SK-N-SH (cell line): ENCODE measurements at regions not wholly inside any gene's neighbourhood (a gene's known extent, or its start where the extent isn't known, plus 50 kb on each side); places are given as distances from the start of the nearest gene placed in this dataset.

ENCODE experiments used
- CTCF ChIA-PET: fragments of 300-600, 350-600 bp; formaldehyde crosslinking; extraction: SDS; loops from one replicate; lab custom pipeline; 2021; lab: Yijun Ruan, JAX
- POLR2A ChIA-PET: fragments of 350-600 bp; sonication (Branson Sonifier 250); formaldehyde crosslinking; extraction: SDS; loops from one replicate; lab custom pipeline; 2020; ENCODE audit warnings: antibody characterized with exemption, inconsistent platforms; lab: Yijun Ruan, JAX
- DNase-seq: peaks from one replicate; pipeline ENCODE4 v3.0.0; 2012
- H2AFZ ChIP-seq: fragments of 200-600 bp; sonication (generic); 2 replicates; pipeline ENCODE4 v1.8.1; 2016; ENCODE audit warnings: antibody characterized with exemption, mild to moderate bottlenecking, low read depth
- H3F3A ChIP-seq: fragments of 200-600 bp; sonication (generic); replicated peaks from 2 replicates; pipeline ENCODE3; 2016; ENCODE audit warnings: antibody characterized with exemption, mild to moderate bottlenecking; ENCODE audit not compliant: insufficient read depth
- H3K27ac ChIP-seq, 2 experiments: fragments of 200-500 bp in 1 of 2; fragments of 200-600 bp in 1 of 2; sonication (Bioruptor generic) in 1 of 2; sonication (generic), shearing (Covaris generic) in 1 of 2; 2 replicates each; pipeline versions ENCODE4 v1.5.1 to v1.6.1; 2014 to 2016; ENCODE audit warnings: low read depth in 2 of 2, inconsistent platforms in 1 of 2, low read length in 1 of 2, mild to moderate bottlenecking in 1 of 2, mixed read lengths in 1 of 2
- H3K27me3 ChIP-seq: fragments of 200-600 bp; sonication (generic), shearing (Covaris generic); 2 replicates; pipeline ENCODE4 v1.6.1; 2016; ENCODE audit warnings: mixed run types; ENCODE audit not compliant: insufficient read depth
- H3K36me3 ChIP-seq, 2 experiments: fragments of 200-500 bp in 1 of 2; fragments of 200-600 bp in 1 of 2; sonication (Bioruptor generic) in 1 of 2; sonication (generic) in 1 of 2; replicated peaks in 1 of 2; 2 replicates each; pipeline versions ENCODE3 to v1.5.1; 2014 to 2016; ENCODE audit warnings: low read length in 1 of 2, mild to moderate bottlenecking in 1 of 2; ENCODE audit not compliant: insufficient read depth in 2 of 2, control insufficient read depth in 1 of 2
- H3K4me1 ChIP-seq, 2 experiments: fragments of 200-500 bp in 1 of 2; fragments of 200-600 bp in 1 of 2; sonication (Bioruptor generic) in 1 of 2; sonication (generic), shearing (Covaris generic) in 1 of 2; 2 replicates each; pipeline versions ENCODE4 v1.5.1 to v1.6.1; 2014 to 2016; ENCODE audit warnings: low read depth in 1 of 2, low read length in 1 of 2, mixed run types in 1 of 2; ENCODE audit not compliant: insufficient read depth in 2 of 2, control insufficient read depth in 1 of 2
- H3K4me2 ChIP-seq: fragments of 200-600 bp; sonication (generic), shearing (Covaris generic); 2 replicates; pipeline ENCODE4 v1.6.1; 2017; ENCODE audit warnings: mixed run types
- H3K4me3 ChIP-seq, 2 experiments: fragments of 200-500 bp in 1 of 2; fragments of 200-600 bp in 1 of 2; sonication (Bioruptor generic) in 1 of 2; sonication (generic), shearing (Covaris generic) in 1 of 2; 2 replicates each; pipeline versions ENCODE4 v1.5.1 to v1.8.1; 2014 to 2016; ENCODE audit warnings: low read depth in 2 of 2, inconsistent platforms in 1 of 2, low read length in 1 of 2, mild to moderate bottlenecking in 1 of 2, mixed read lengths in 1 of 2, moderate library complexity in 1 of 2
- H3K79me2 ChIP-seq: fragments of 200-600 bp; sonication (generic); 2 replicates; pipeline ENCODE4 v1.8.1; 2017; ENCODE audit warnings: mild to moderate bottlenecking; ENCODE audit not compliant: insufficient read depth
- H3K9ac ChIP-seq: fragments of 200-600 bp; sonication (generic); 2 replicates; pipeline ENCODE4 v1.6.1; 2017; ENCODE audit warnings: mixed run types
- H3K9me2 ChIP-seq: fragments of 200-600 bp; sonication (generic); 2 replicates; pipeline ENCODE4 v1.6.1; 2017; ENCODE audit warnings: mixed run types
- H3K9me3 ChIP-seq: fragments of 200-600 bp; sonication (generic); 2 replicates; pipeline ENCODE4 v1.6.1; 2017; ENCODE audit warnings: mixed run types, mild to moderate bottlenecking, moderate library complexity
- H4K20me1 ChIP-seq: fragments of 200-600 bp; sonication (generic); 2 replicates; pipeline ENCODE4 v1.6.1; 2017; ENCODE audit warnings: mild to moderate bottlenecking, mixed run types; ENCODE audit not compliant: insufficient read depth
- CHD2 ChIP-seq: fragments of 150-350 bp; IDR thresholded peaks from 2 replicates; pipeline ENCODE4 v1.6.1; 2018; ENCODE audit warnings: low read length; ENCODE audit not compliant: partially characterized antibody
- EP300 ChIP-seq, 2 experiments: IDR thresholded peaks; 2 replicates each; pipeline versions ENCODE4 v1.4.0 to v1.6.1; 2012; ENCODE audit warnings: borderline replicate concordance in 1 of 2, low read depth in 1 of 2, low read length in 1 of 2
- EZH2phosphoT487 ChIP-seq: fragments of 200-600 bp; sonication (generic); IDR thresholded peaks from 2 replicates; pipeline ENCODE4 v1.6.1; 2017; ENCODE audit warnings: low read depth, mixed run types, mild to moderate bottlenecking, antibody characterized with exemption, moderate library complexity, borderline replicate concordance
- FOSL2 ChIP-seq: IDR thresholded peaks from 2 replicates; pipeline ENCODE4 v1.4.0; 2012; ENCODE audit warnings: low read depth, mild to moderate bottlenecking, moderate library complexity, borderline replicate concordance
- FOXJ3 ChIP-seq: sonication (generic); formaldehyde crosslinking; IDR thresholded peaks from 2 replicates; pipeline ENCODE4 v1.5.1; 2020; ENCODE audit warnings: mild to moderate bottlenecking, missing genetic modification reagents
- GABPA ChIP-seq: IDR thresholded peaks from 2 replicates; pipeline ENCODE4 v1.4.0; 2012; ENCODE audit warnings: low read depth, mild to moderate bottlenecking
- GATA2 ChIP-seq: sonication (generic); formaldehyde crosslinking; IDR thresholded peaks from 2 replicates; pipeline ENCODE4 v1.5.0; 2020; ENCODE audit warnings: mild to moderate bottlenecking, missing genetic modification reagents
- MEF2A ChIP-seq: IDR thresholded peaks from 2 replicates; pipeline ENCODE4 v1.4.0; 2012; ENCODE audit warnings: low read depth, borderline replicate concordance
- MXI1 ChIP-seq: IDR thresholded peaks from 2 replicates; pipeline ENCODE4 v1.6.1; 2012; ENCODE audit warnings: mild to moderate bottlenecking, low read depth, low read length, improper control_type of control experiment
- NRF1 ChIP-seq: IDR thresholded peaks from 2 replicates; pipeline ENCODE4 v1.6.1; 2012; ENCODE audit warnings: low read depth, mild to moderate bottlenecking, low read length
- RAD21 ChIP-seq: IDR thresholded peaks from 2 replicates; pipeline ENCODE4 v1.6.1; 2012; ENCODE audit warnings: mild to moderate bottlenecking, low read length
- RFX5 ChIP-seq: IDR thresholded peaks from 2 replicates; pipeline ENCODE4 v1.6.1; 2012; ENCODE audit warnings: mild to moderate bottlenecking, improper control_type of control experiment, low read length
- RXRA ChIP-seq: IDR thresholded peaks from 2 replicates; pipeline ENCODE4 v1.4.0; 2012; ENCODE audit warnings: low read depth, mild to moderate bottlenecking, borderline replicate concordance
- SIN3A ChIP-seq: IDR thresholded peaks from 2 replicates; pipeline ENCODE4 v1.6.1; 2012; ENCODE audit warnings: low read depth, mild to moderate bottlenecking, low read length, moderate library complexity, borderline replicate concordance
- SMC3 ChIP-seq: IDR thresholded peaks from 2 replicates; pipeline ENCODE4 v1.6.1; 2012; ENCODE audit warnings: low read depth, low read length, improper control_type of control experiment
- YY1 ChIP-seq: IDR thresholded peaks from 2 replicates; pipeline ENCODE4 v1.4.0; 2012; ENCODE audit warnings: low read depth, mild to moderate bottlenecking
- WGBS: methylation state at CpG from one replicate; pipeline ENCODE4 v1.1.6; 2017; ENCODE audit warnings: low lambda C conversion rate; 5-methylcytosine and 5-hydroxymethylcytosine counted together
- TF ChIP-seq, protein P1 (sequence below): IDR thresholded peaks from 2 replicates; pipeline ENCODE4 v1.4.0; 2012; ENCODE audit warnings: low read depth
- TF ChIP-seq, protein P2 (sequence below): fragments of 150-350 bp; IDR thresholded peaks from 2 replicates; pipeline ENCODE4 v1.6.1; 2016; ENCODE audit warnings: mild to moderate bottlenecking, low read depth, low read length
- TF ChIP-seq, protein P3 (sequence below): IDR thresholded peaks from 2 replicates; pipeline ENCODE4; 2012
- TF ChIP-seq, protein P4 (sequence below): IDR thresholded peaks from 2 replicates; pipeline ENCODE4 v1.4.0; 2012; ENCODE audit warnings: low read depth, borderline replicate concordance
- TF ChIP-seq, protein P5 (sequence below): fragments of 200-600 bp; sonication (generic); IDR thresholded peaks from 2 replicates; pipeline ENCODE4 v1.6.1; 2017; ENCODE audit warnings: antibody characterized with exemption, mild to moderate bottlenecking, moderate library complexity

DNA sequence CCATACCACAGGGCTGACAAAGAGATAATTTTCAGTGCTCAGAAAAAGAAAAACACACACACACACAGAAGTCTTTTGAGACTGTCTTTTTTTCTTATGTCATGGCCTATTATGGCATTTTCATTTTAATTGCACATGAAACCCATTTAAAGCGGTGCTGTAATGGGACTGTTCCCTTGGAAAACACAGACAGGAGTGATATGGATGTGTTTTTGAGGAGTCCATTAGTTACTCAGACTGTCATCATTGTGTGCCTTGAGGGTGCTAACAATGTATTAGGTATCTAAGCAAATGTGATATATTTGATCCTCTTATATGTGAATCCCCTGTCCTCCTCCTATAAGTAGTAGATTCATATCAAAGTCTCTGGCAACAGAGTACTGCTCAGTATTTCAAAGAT, 642.0 kb upstream of the WWC1 start:
- 91% methylated on average over 1 of the region's 1 CpG for WGBS
- H3K36me3 ChIP-seq: no peaks in the 10 kb centered on the region
- no peaks in the 10 kb centered on the region for H3K27me3 ChIP-seq
- H2AFZ ChIP-seq: no peak overlapping the region
- no peaks in the 10 kb centered on the region for H4K20me1 ChIP-seq
- POLR2A ChIA-PET: no interaction called here
- peaks cover 14% of the 10 kb centered on the region for H3F3A ChIP-seq
- TF ChIP-seq FOXJ3 (CRISPR knock-in tag) (no peak), CHD2 (no peak), EP300 (IDR thresholded peaks at IDR 0.05; ENCODE audit: borderline replicate concordance in 1 of 2, low read depth in 1 of 2, low read length in 1 of 2) (no peak), EZH2phosphoT487 (no peak), MXI1 (no peak), YY1 (no peak)
- TF ChIP-seq, protein P1, sequence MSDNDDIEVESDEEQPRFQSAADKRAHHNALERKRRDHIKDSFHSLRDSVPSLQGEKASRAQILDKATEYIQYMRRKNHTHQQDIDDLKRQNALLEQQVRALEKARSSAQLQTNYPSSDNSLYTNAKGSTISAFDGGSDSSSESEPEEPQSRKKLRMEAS: no peak
- TF ChIP-seq, all 33 proteins: peak for 0
- Histone ChIP-seq H3K9ac (no peak overlapping the region), H3K79me2 (no peaks in the 10 kb centered on the region), H3K27ac (no peak overlapping the region), H3K4me3 (no peak overlapping the region), H3K9me3 (no peaks in the 10 kb centered on the region), H3K4me2 (no peak overlapping the region), H3K9me2 (no peaks in the 10 kb centered on the region), H3K4me1 (peaks cover 0 to 14% of the 10 kb centered on the region in 2 experiments; a peak in 1 of 4 replicates)
- DNase-seq: no peak
- CTCF ChIA-PET: no interaction called here

DNA sequence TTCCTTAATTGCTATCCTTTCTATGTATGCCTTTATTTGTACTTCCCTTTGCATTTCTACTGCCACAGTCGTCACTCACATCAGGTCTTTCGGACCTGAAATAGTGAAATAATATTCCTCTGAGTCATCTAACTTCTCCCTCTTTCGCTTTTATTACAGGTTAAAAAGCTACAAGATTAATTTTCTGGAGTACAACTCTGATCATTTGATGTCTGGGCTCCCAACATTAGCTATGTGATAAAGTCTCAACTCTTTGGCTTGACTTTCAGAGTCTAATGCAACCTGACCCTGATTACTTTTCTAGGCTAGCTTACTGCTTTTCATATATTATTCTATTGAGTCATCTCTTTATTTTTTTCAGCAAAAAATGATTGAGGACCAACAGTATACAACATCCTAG, 638.8 kb upstream of the WWC1 start:
- WGBS: 62% methylated on average over 3 of the region's 3 CpGs

More for the DNA sequence above, 638.8 kb upstream of the WWC1 start:
- Histone ChIP-seq H3K9me2 (no peaks in the 10 kb centered on the region), H3K4me2 (0 out of 2 replicates have a peak overlapping the region, but pooled peaks have one; percentile 29), H3K4me1 (peaks cover 0 to 14% of the 10 kb centered on the region in 2 experiments; a peak in 1 of 4 replicates), H3K79me2 (no peaks in the 10 kb centered on the region), H2AFZ (no peak overlapping the region), H3K27me3 (no peaks in the 10 kb centered on the region), H3K36me3 (no peaks in the 10 kb centered on the region), H3K9ac (no peak overlapping the region)
- TF ChIP-seq FOSL2 (no peak), SIN3A (no peak), GATA2 (CRISPR knock-in tag) (no peak), RFX5 (no peak), MEF2A (no peak), NRF1 (no peak), RXRA (no peak), RAD21 (no peak), GABPA (no peak), FOXJ3 (CRISPR knock-in tag) (no peak), SMC3 (no peak)
- TF ChIP-seq, protein P2, sequence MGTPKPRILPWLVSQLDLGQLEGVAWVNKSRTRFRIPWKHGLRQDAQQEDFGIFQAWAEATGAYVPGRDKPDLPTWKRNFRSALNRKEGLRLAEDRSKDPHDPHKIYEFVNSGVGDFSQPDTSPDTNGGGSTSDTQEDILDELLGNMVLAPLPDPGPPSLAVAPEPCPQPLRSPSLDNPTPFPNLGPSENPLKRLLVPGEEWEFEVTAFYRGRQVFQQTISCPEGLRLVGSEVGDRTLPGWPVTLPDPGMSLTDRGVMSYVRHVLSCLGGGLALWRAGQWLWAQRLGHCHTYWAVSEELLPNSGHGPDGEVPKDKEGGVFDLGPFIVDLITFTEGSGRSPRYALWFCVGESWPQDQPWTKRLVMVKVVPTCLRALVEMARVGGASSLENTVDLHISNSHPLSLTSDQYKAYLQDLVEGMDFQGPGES: no peak
- TF ChIP-seq, protein P3, sequence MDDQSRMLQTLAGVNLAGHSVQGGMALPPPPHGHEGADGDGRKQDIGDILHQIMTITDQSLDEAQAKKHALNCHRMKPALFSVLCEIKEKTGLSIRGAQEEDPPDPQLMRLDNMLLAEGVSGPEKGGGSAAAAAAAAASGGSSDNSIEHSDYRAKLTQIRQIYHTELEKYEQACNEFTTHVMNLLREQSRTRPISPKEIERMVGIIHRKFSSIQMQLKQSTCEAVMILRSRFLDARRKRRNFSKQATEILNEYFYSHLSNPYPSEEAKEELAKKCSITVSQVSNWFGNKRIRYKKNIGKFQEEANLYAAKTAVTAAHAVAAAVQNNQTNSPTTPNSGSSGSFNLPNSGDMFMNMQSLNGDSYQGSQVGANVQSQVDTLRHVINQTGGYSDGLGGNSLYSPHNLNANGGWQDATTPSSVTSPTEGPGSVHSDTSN: no peak
- TF ChIP-seq, protein P4, sequence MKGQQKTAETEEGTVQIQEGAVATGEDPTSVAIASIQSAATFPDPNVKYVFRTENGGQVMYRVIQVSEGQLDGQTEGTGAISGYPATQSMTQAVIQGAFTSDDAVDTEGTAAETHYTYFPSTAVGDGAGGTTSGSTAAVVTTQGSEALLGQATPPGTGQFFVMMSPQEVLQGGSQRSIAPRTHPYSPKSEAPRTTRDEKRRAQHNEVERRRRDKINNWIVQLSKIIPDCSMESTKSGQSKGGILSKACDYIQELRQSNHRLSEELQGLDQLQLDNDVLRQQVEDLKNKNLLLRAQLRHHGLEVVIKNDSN: no peak
- TF ChIP-seq, protein P5, sequence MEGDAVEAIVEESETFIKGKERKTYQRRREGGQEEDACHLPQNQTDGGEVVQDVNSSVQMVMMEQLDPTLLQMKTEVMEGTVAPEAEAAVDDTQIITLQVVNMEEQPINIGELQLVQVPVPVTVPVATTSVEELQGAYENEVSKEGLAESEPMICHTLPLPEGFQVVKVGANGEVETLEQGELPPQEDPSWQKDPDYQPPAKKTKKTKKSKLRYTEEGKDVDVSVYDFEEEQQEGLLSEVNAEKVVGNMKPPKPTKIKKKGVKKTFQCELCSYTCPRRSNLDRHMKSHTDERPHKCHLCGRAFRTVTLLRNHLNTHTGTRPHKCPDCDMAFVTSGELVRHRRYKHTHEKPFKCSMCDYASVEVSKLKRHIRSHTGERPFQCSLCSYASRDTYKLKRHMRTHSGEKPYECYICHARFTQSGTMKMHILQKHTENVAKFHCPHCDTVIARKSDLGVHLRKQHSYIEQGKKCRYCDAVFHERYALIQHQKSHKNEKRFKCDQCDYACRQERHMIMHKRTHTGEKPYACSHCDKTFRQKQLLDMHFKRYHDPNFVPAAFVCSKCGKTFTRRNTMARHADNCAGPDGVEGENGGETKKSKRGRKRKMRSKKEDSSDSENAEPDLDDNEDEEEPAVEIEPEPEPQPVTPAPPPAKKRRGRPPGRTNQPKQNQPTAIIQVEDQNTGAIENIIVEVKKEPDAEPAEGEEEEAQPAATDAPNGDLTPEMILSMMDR: no peak
- TF ChIP-seq, all 33 proteins: peak for 0
- Histone ChIP-seq H3F3A (peaks cover 8% of the 10 kb centered on the region), H3K4me3 (no peak overlapping the region), H3K9me3 (no peaks in the 10 kb centered on the region), H3K27ac (peak overlapping the region in 1 of 2 experiments; percentile 31; a peak in 2 of 4 replicates), H4K20me1 (no peaks in the 10 kb centered on the region)
- CTCF ChIA-PET: interaction anchor here (0.7 to 1.2 kb wide), 2 partner anchors 9 to 577 kb away, joined by 3 read pairs; no protein-coding TSS in a partner anchor
- POLR2A ChIA-PET: no interaction called here
- DNase-seq: no peak
